Activated B cell treated with CpG ODN at 0.5 μM for 24 hours (primary cell): ENCODE measurements at regions not wholly inside any gene's neighbourhood (a gene's known extent, or its start where the extent isn't known, plus 50 kb on each side); places are given as distances from the start of the nearest gene placed in this dataset.

Experiments used
- ATAC-seq: fragments of 200-7000 bp; cut with Tn5 transposase; one replicate; pipeline ENCODE4 v1.10.0; 2021; ENCODE audit warnings: low read depth, mild to moderate bottlenecking, moderate library complexity
- CTCF ChIA-PET: fragments of 350-600 bp; sonication (Branson Sonifier 250); formaldehyde crosslinking; loops from one replicate; lab custom pipeline; 2021; ENCODE audit warnings: antibody characterized with exemption; lab: Charles Lee
- POLR2A ChIA-PET: fragments of 350-600 bp; sonication (Branson Sonifier 250); formaldehyde crosslinking; loops from one replicate; lab custom pipeline; 2021; ENCODE audit warnings: antibody characterized with exemption; lab: Charles Lee
- DNase-seq: peaks from one replicate; pipeline ENCODE4 v3.0.0; 2022
- H3K27ac Mint-ChIP-seq: one replicate; pipeline ENCODE4 v1.8.0; 2020; ENCODE audit warnings: mixed read lengths
- H3K27me3 Mint-ChIP-seq: one replicate; pipeline ENCODE4 v1.8.0; 2021; ENCODE audit warnings: mixed read lengths
- H3K36me3 Mint-ChIP-seq: one replicate; pipeline ENCODE4 v1.8.0; 2021; ENCODE audit warnings: low read depth, mixed read lengths
- H3K4me1 Mint-ChIP-seq: one replicate; pipeline ENCODE4 v1.8.0; 2021; ENCODE audit warnings: mixed read lengths
- H3K4me3 Mint-ChIP-seq: one replicate; pipeline ENCODE4 v1.8.0; 2020; ENCODE audit warnings: mild to moderate bottlenecking, mixed read lengths
- H3K9me3 Mint-ChIP-seq: one replicate; pipeline ENCODE4 v1.8.0; 2020; ENCODE audit warnings: mixed read lengths
- CTCF ChIP-seq: fragments of 200-600 bp; IDR thresholded peaks from one replicate; pipeline ENCODE4 v1.8.0; 2022; ENCODE audit warnings: antibody characterized with exemption, mild to moderate bottlenecking
- intact Hi-C: fragments of 100-400 bp; cut with micrococcal nuclease; formaldehyde crosslinking; loops from one replicate; pipeline ENCODE4 v1.15.1; 2024

- ChIA-PET POLR2A (no interaction called here), CTCF (no interaction called here)
- DNase-seq (no peak), ATAC-seq (no peak)
- Mint-ChIP-seq H3K4me1 (peaks cover 4% of the 10 kb centered on the region), H3K27me3 (no peaks in the 10 kb centered on the region), H3K36me3 (no peaks in the 10 kb centered on the region), H3K27ac (no peak overlapping the region), H3K9me3 (no peaks in the 10 kb centered on the region), H3K4me3 (no peak overlapping the region)
- intact Hi-C loops = loop anchor here (10.0 kb wide), 1 partner anchor 189 kb away; no protein-coding TSS in a partner anchor
- no peak for TF ChIP-seq CTCF
Measured at GRCh38 chr2:134773759-134774742, 55.3 kb upstream of the TMEM163 start.

- Mint-ChIP-seq H3K4me3 (no peak overlapping the region), H3K36me3 (no peaks in the 10 kb centered on the region), H3K27ac (no peak overlapping the region), H3K9me3 (no peaks in the 10 kb centered on the region), H3K27me3 (no peaks in the 10 kb centered on the region), H3K4me1 (peaks cover 4% of the 10 kb centered on the region)
- DNase-seq (no peak), ATAC-seq (no peak)
- intact Hi-C loops = loop anchor here (10.0 kb wide), 1 partner anchor 190 kb away; no protein-coding TSS in a partner anchor
- ChIA-PET CTCF (no interaction called here), POLR2A (no interaction called here)
- no peak for TF ChIP-seq CTCF
Measured at GRCh38 chr2:134774786-134775641, 56.2 kb upstream of the TMEM163 start.

- ATAC-seq (no peak), DNase-seq (no peak)
- TF ChIP-seq CTCF = no peak
- ChIA-PET POLR2A (no interaction called here), CTCF (no interaction called here)
- H3K9me3 Mint-ChIP-seq = no peaks in the 10 kb centered on the region
- intact Hi-C loops = loop anchor here (10.0 kb wide), 1 partner anchor 192 kb away; no protein-coding TSS in a partner anchor
- no peaks in the 10 kb centered on the region for H3K36me3 Mint-ChIP-seq
- no peak overlapping the region for H3K27ac Mint-ChIP-seq
- peaks cover 4% of the 10 kb centered on the region for H3K4me1 Mint-ChIP-seq
- no peak overlapping the region for H3K4me3 Mint-ChIP-seq
- H3K27me3 Mint-ChIP-seq = no peaks in the 10 kb centered on the region
Measured at GRCh38 chr2:134776836-134777235, 58.0 kb upstream of the TMEM163 start.

GRCh38 chr2:134777593-134777992 is 58.8 kb upstream of the TMEM163 start:
- no peaks in the 10 kb centered on the region for H3K9me3 Mint-ChIP-seq
- intact Hi-C loops = loop anchor here (10.0 kb wide), 1 partner anchor 193 kb away; no protein-coding TSS in a partner anchor
- DNase-seq = no peak
- H3K36me3 Mint-ChIP-seq = no peaks in the 10 kb centered on the region
- peaks cover 4% of the 10 kb centered on the region for H3K4me1 Mint-ChIP-seq
- TF ChIP-seq CTCF = no peak
- H3K27me3 Mint-ChIP-seq = no peaks in the 10 kb centered on the region
- no peak overlapping the region for H3K27ac Mint-ChIP-seq
- ChIA-PET POLR2A (no interaction called here), CTCF (interaction anchor here (1.3 kb wide), 1 partner anchor 326 kb away, joined by 4 read pairs; no protein-coding TSS in a partner anchor)
- no peak for ATAC-seq
- no peak overlapping the region for H3K4me3 Mint-ChIP-seq
